Endothelial cell of umbilical vein (primary cell): ENCODE measurements at regions not wholly inside any gene's neighbourhood (a gene's known extent, or its start where the extent isn't known, plus 50 kb on each side); places are given as distances from the start of the nearest gene placed in this dataset.

Source experiments
- BruUV-seq: library from RNA; stranded (reverse); fragments of 400-500 nt; replicated peaks from 2 replicates; lab custom pipeline; 2021; lab: Mats Ljungman, UMichigan
- CTCF ChIA-PET: fragments of 300-600, 350-600 bp; sonication (Branson Sonifier 250); formaldehyde crosslinking; loops from one replicate; lab custom pipeline; 2021; ENCODE audit warnings: antibody characterized with exemption, inconsistent platforms; lab: Charles Lee
- POLR2A ChIA-PET: fragments of 300-600, 350-600 bp; sonication (Branson Sonifier 250); formaldehyde crosslinking; loops from one replicate; lab custom pipeline; 2021; ENCODE audit warnings: antibody characterized with exemption, inconsistent platforms; lab: Charles Lee
- DNase-seq: peaks from one replicate; pipeline ENCODE4 v3.0.0-alpha.2; 2011; ENCODE audit warnings: low read depth, low spot score
- FAIRE-seq: peaks from 2 replicates; lab custom pipeline; 2011; peaks lifted over from hg19 to GRCh38; lab: Jason Lieb, UNC
- H2AFZ ChIP-seq: 2 replicates; pipeline ENCODE4 v1.6.0; 2012; ENCODE audit warnings: low read depth, low read length, control low read depth, inconsistent platforms
- H3K27ac ChIP-seq: 2 replicates; pipeline ENCODE4 v1.5.1; 2011; ENCODE audit warnings: low read depth, mild to moderate bottlenecking, control low read depth, low read length, moderate library complexity; ENCODE audit not compliant: insufficient read depth
- H3K27me3 ChIP-seq, 2 experiments: 2 replicates each; pipeline versions ENCODE4 v1.6.0 to v1.6.1; 2011; ENCODE audit warnings: low read length in 2 of 2, mixed read lengths in 1 of 2; ENCODE audit not compliant: control insufficient read depth in 2 of 2, insufficient read depth in 2 of 2
- H3K36me3 ChIP-seq, 2 experiments: 2 replicates in 1 of 2; 3 replicates in 1 of 2; pipeline ENCODE4 v1.5.1; 2011; ENCODE audit warnings: low read length in 2 of 2, mild to moderate bottlenecking in 1 of 2, moderate library complexity in 1 of 2; ENCODE audit not compliant: control insufficient read depth in 2 of 2, insufficient read depth in 2 of 2; ENCODE audit errors: extremely low read depth in 1 of 2
- H3K4me1 ChIP-seq: 3 replicates; pipeline ENCODE4 v1.5.1; 2011; ENCODE audit warnings: mild to moderate bottlenecking, low read length; ENCODE audit not compliant: control insufficient read depth, insufficient read depth; ENCODE audit errors: extremely low read depth
- H3K4me2 ChIP-seq: 2 replicates; pipeline ENCODE4 v1.6.1; 2011; ENCODE audit warnings: low read length, control low read depth, mixed read lengths; ENCODE audit not compliant: insufficient read depth
- H3K4me3 ChIP-seq, 3 experiments: fragments of 200-600 bp in 1 of 3; sonication (generic), shearing (Covaris generic) in 1 of 3; replicated peaks in 1 of 3; 2 replicates each; pipeline ENCODE4 v1.5.1; 2011 to 2016; ENCODE audit warnings: control low read depth in 3 of 3, low read length in 3 of 3, mild to moderate bottlenecking in 2 of 3, inconsistent platforms in 1 of 3, low read depth in 1 of 3, moderate library complexity in 1 of 3; ENCODE audit not compliant: insufficient read depth in 1 of 3
- H3K79me2 ChIP-seq: 2 replicates; pipeline ENCODE4 v1.6.0; 2012; ENCODE audit warnings: low read length, inconsistent platforms; ENCODE audit not compliant: control insufficient read depth, insufficient read depth
- H3K9ac ChIP-seq: replicated peaks from 2 replicates; pipeline ENCODE3; 2011; ENCODE audit warnings: low read length, control low read depth; ENCODE audit not compliant: insufficient read depth; ENCODE audit errors: extremely low read depth
- H3K9me1 ChIP-seq: replicated peaks from 3 replicates; pipeline ENCODE4 v1.6.0; 2011; ENCODE audit warnings: mild to moderate bottlenecking, low read length; ENCODE audit not compliant: control insufficient read depth, insufficient read depth; ENCODE audit errors: extremely low read depth
- H3K9me3 ChIP-seq: replicated peaks from 2 replicates; pipeline ENCODE4 v1.5.1; 2012; ENCODE audit warnings: low read length, inconsistent platforms; ENCODE audit not compliant: control insufficient read depth, insufficient read depth
- H4K20me1 ChIP-seq: replicated peaks from 2 replicates; pipeline ENCODE3; 2011; ENCODE audit warnings: mild to moderate bottlenecking, low read length; ENCODE audit not compliant: control insufficient read depth, insufficient read depth; ENCODE audit errors: extremely low read depth
- CTCF ChIP-seq, 2 donors: IDR thresholded peaks; 1 replicate in 1 of 2; 2 replicates in 1 of 2; pipeline ENCODE4 v1.5.1; 2011; ENCODE audit warnings: low read length in 2 of 2, mild to moderate bottlenecking in 2 of 2, moderate library complexity in 2 of 2, control low read depth in 1 of 2, inconsistent platforms in 1 of 2, low read depth in 1 of 2; ENCODE audit not compliant: insufficient read depth in 1 of 2; ENCODE audit errors: extremely low read depth in 1 of 2
- EZH2 ChIP-seq: IDR thresholded peaks from 2 replicates; pipeline ENCODE4 v1.6.1; 2012; ENCODE audit warnings: borderline replicate concordance, low read depth, mild to moderate bottlenecking, moderate library complexity, low read length, inconsistent platforms; ENCODE audit not compliant: severe bottlenecking
- FOS ChIP-seq: IDR thresholded peaks from 2 replicates; pipeline ENCODE4 v1.6.1; 2011; ENCODE audit warnings: mild to moderate bottlenecking, low read length, moderate library complexity, borderline replicate concordance; ENCODE audit not compliant: insufficient read depth
- GATA2 ChIP-seq: IDR thresholded peaks from 2 replicates; pipeline ENCODE4 v1.7.0; 2011; ENCODE audit warnings: low read depth, mild to moderate bottlenecking, moderate library complexity, mixed read lengths, low read length; ENCODE audit not compliant: insufficient read length, insufficient read depth
- JUN ChIP-seq: IDR thresholded peaks from 2 replicates; pipeline ENCODE4 v1.6.1; 2011; ENCODE audit warnings: borderline replicate concordance, low read depth; ENCODE audit not compliant: insufficient read length, insufficient read depth
- MAX ChIP-seq: IDR thresholded peaks from 2 replicates; pipeline ENCODE4 v1.6.1; 2011; ENCODE audit not compliant: insufficient read depth, insufficient read length
- MYC ChIP-seq: IDR thresholded peaks from one replicate; pipeline ENCODE4 v1.6.1; 2011; ENCODE audit warnings: mild to moderate bottlenecking, low read depth, low read length
- POLR2A ChIP-seq: IDR thresholded peaks from 2 replicates; pipeline ENCODE4 v1.6.1; 2012; ENCODE audit warnings: low read depth, mild to moderate bottlenecking, control low read depth, low read length
- POLR2AphosphoS5 ChIP-seq: IDR thresholded peaks from 2 replicates; pipeline ENCODE4 v1.6.1; 2012; ENCODE audit warnings: low read depth, mild to moderate bottlenecking, control low read depth, low read length, moderate library complexity; ENCODE audit not compliant: insufficient read depth
- dilution Hi-C: fragments of 300-500 bp; cut with MboI; formaldehyde crosslinking; loops from one replicate; pipeline ENCODE4 v1.15.0; 2019; ENCODE audit warnings: low sequenced_read_pairs; ENCODE audit not compliant: extremely low pct_ligation_motif_present
- intact Hi-C: fragments of 100-400 bp; cut with micrococcal nuclease; formaldehyde crosslinking; loops from one replicate; pipeline ENCODE4 v1.10.0; 2022

- TF ChIP-seq POLR2A = no peak
- no peak for TF ChIP-seq MAX
- no peak for TF ChIP-seq EZH2
- no peak for TF ChIP-seq FOS
- no peak for TF ChIP-seq POLR2AphosphoS5
- no peak for TF ChIP-seq GATA2
- TF ChIP-seq JUN = no peak
- TF ChIP-seq MYC = no peak
- TF ChIP-seq CTCF (IDR thresholded peaks at IDR 0.05; ENCODE audit: extremely low read depth in 1 of 2, insufficient read depth in 1 of 2, low read depth in 1 of 2, low read length in 2 of 2) = no peak
- POLR2A ChIA-PET = no interaction called here
- H3K27me3 ChIP-seq = no peaks in the 10 kb centered on the region
Observed at GRCh38 chr2:60295636-60295962, 257.9 kb downstream of the BCL11A start.

More at GRCh38 chr2:60295636-60295962, 257.9 kb downstream of the BCL11A start:
- Histone ChIP-seq H4K20me1 (no peaks in the 10 kb centered on the region), H3K9ac (no peak overlapping the region), H3K9me1 (no peaks in the 10 kb centered on the region), H3K79me2 (no peaks in the 10 kb centered on the region), H3K4me1 (no peaks in the 10 kb centered on the region), H3K4me3 (no peak overlapping the region), H3K4me2 (no peak overlapping the region), H2AFZ (no peak overlapping the region), H3K9me3 (no peaks in the 10 kb centered on the region), H3K27ac (no peak overlapping the region), H3K36me3 (no peaks in the 10 kb centered on the region)
- intact Hi-C loops (no loop called here), dilution Hi-C loops (no loop called here)
- no TSS peak for BruUV-seq
- CTCF ChIA-PET = no interaction called here
- no peak for FAIRE-seq
- no peak for DNase-seq
